Nephron (organoid): ENCODE measurements at regions not wholly inside any gene's neighbourhood (a gene's known extent, or its start where the extent isn't known, plus 50 kb on each side); places are given as distances from the start of the nearest gene placed in this dataset.

Source experiments
- H3K27ac Mint-ChIP-seq, 3 experiments: 2 replicates each; pipeline ENCODE4 v1.8.0; 2020; ENCODE audit warnings: mixed read lengths in 3 of 3, mild to moderate bottlenecking in 2 of 3, moderate library complexity in 1 of 3
- H3K27me3 Mint-ChIP-seq: 2 replicates; pipeline ENCODE4 v1.8.0; 2021; ENCODE audit warnings: low read depth, mild to moderate bottlenecking, moderate library complexity, mixed read lengths
- H3K36me3 Mint-ChIP-seq: 2 replicates; pipeline ENCODE4 v1.8.0; 2020; ENCODE audit warnings: low read depth, mixed read lengths
- H3K4me1 Mint-ChIP-seq: 2 replicates; pipeline ENCODE4 v1.8.0; 2020; ENCODE audit warnings: mixed read lengths
- H3K4me3 Mint-ChIP-seq, 3 experiments: 2 replicates each; pipeline ENCODE4 v1.8.0; 2020; ENCODE audit warnings: mild to moderate bottlenecking in 3 of 3, mixed read lengths in 3 of 3, moderate library complexity in 2 of 3
- H3K9me3 Mint-ChIP-seq: 2 replicates; pipeline ENCODE4 v1.8.0; 2020; ENCODE audit warnings: mixed read lengths
- TF ChIP-seq, protein P1 (sequence below), 3 experiments: fragments of 200-600 bp; sonication (generic); IDR thresholded peaks; one replicate each; pipeline ENCODE4 v1.5.0; 2021; ENCODE audit warnings: antibody characterized with exemption in 3 of 3; ENCODE audit not compliant: unreplicated experiment in 3 of 3

GRCh38 chr3:194040516-194041273 lies 95.3 kb upstream of the HES1 start:
- Mint-ChIP-seq H3K27me3 (peaks cover 22% of the 10 kb centered on the region), H3K4me1 (peaks cover 70% of the 10 kb centered on the region), H3K4me3 (no peak overlapping the region), H3K36me3 (no peaks in the 10 kb centered on the region), H3K9me3 (no peaks in the 10 kb centered on the region), H3K27ac (no peak overlapping the region)
- TF ChIP-seq, protein P1, sequence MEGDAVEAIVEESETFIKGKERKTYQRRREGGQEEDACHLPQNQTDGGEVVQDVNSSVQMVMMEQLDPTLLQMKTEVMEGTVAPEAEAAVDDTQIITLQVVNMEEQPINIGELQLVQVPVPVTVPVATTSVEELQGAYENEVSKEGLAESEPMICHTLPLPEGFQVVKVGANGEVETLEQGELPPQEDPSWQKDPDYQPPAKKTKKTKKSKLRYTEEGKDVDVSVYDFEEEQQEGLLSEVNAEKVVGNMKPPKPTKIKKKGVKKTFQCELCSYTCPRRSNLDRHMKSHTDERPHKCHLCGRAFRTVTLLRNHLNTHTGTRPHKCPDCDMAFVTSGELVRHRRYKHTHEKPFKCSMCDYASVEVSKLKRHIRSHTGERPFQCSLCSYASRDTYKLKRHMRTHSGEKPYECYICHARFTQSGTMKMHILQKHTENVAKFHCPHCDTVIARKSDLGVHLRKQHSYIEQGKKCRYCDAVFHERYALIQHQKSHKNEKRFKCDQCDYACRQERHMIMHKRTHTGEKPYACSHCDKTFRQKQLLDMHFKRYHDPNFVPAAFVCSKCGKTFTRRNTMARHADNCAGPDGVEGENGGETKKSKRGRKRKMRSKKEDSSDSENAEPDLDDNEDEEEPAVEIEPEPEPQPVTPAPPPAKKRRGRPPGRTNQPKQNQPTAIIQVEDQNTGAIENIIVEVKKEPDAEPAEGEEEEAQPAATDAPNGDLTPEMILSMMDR (IDR thresholded peaks at IDR 0.05; ENCODE audit: unreplicated experiment in 3 of 3): no peak

GRCh38 chr3:194042927-194043326 lies 93.0 kb upstream of the HES1 start:
- H3K27ac Mint-ChIP-seq: no peak overlapping the region
- H3K27me3 Mint-ChIP-seq: peaks cover 14% of the 10 kb centered on the region
- no peaks in the 10 kb centered on the region for H3K36me3 Mint-ChIP-seq
- H3K9me3 Mint-ChIP-seq: no peaks in the 10 kb centered on the region
- TF ChIP-seq, protein P1 (IDR thresholded peaks at IDR 0.05; ENCODE audit: unreplicated experiment in 3 of 3): no peak
- H3K4me3 Mint-ChIP-seq: no peak overlapping the region
- H3K4me1 Mint-ChIP-seq: peaks cover 62% of the 10 kb centered on the region

GRCh38 chr3:194043516-194043915 lies 92.4 kb upstream of the HES1 start:
- TF ChIP-seq, protein P1 (IDR thresholded peaks at IDR 0.05; ENCODE audit: unreplicated experiment in 3 of 3): no peak
- Mint-ChIP-seq H3K4me3 (no peak overlapping the region), H3K27me3 (peaks cover 14% of the 10 kb centered on the region), H3K4me1 (peaks cover 60% of the 10 kb centered on the region), H3K36me3 (no peaks in the 10 kb centered on the region), H3K27ac (no peak overlapping the region), H3K9me3 (no peaks in the 10 kb centered on the region)

- Mint-ChIP-seq H3K27ac (no peak overlapping the region), H3K27me3 (peaks cover 14% of the 10 kb centered on the region), H3K36me3 (peaks cover 3% of the 10 kb centered on the region), H3K4me1 (peaks cover 55% of the 10 kb centered on the region), H3K9me3 (peaks cover 5% of the 10 kb centered on the region), H3K4me3 (no peak overlapping the region)
- TF ChIP-seq, protein P1 (IDR thresholded peaks at IDR 0.05; ENCODE audit: unreplicated experiment in 3 of 3): no peak
Observed at GRCh38 chr3:194045289-194045688, 90.7 kb upstream of the HES1 start.

DNA sequence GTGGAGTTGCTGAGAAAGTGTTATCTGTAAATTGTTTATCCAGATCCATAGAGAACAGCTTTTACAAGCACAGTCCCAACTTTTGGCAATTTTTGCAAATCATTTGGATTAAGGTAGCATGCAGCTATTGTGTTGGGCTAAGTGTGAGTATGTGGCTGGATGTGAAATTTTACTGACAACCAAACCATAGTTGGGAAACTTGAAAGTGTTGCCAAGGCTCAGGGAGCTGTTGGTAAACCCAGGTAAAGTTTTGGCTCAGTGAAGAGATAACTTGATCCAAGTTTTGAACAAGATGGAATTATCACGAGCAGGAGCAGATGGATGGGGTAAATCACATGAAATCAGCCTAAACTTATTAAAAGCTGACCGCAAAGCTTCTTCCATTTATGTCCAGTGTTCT lies 90.0 kb upstream of the HES1 start:
- no peak overlapping the region for H3K4me3 Mint-ChIP-seq
- H3K27ac Mint-ChIP-seq: no peak overlapping the region
- H3K4me1 Mint-ChIP-seq: peaks cover 51% of the 10 kb centered on the region
- TF ChIP-seq, protein P1 (IDR thresholded peaks at IDR 0.05; ENCODE audit: unreplicated experiment in 3 of 3): no peak
- peaks cover 11% of the 10 kb centered on the region for H3K9me3 Mint-ChIP-seq
- H3K27me3 Mint-ChIP-seq: peaks cover 14% of the 10 kb centered on the region
- peaks cover 4% of the 10 kb centered on the region for H3K36me3 Mint-ChIP-seq

DNA sequence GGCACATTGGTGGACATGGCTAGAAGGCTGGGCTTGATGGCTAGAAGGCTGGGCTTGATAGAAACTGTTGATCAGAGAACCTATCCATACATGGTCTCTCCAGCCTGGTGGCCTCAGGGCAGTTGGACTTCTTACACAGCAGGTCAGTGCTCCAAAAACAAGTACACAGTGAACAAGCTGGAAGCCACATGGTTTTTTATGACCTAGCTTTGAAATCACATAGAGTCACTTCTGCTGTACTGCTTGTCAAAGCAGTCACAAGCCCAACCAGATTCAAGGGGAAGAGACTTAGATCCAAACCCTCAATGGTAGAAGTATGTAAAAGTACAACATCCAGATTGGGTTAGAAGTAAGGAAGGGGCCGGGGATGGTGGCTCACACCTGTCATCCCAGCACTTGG lies 89.4 kb upstream of the HES1 start:
- no peak overlapping the region for H3K4me3 Mint-ChIP-seq
- no peak overlapping the region for H3K27ac Mint-ChIP-seq
- H3K36me3 Mint-ChIP-seq: peaks cover 4% of the 10 kb centered on the region
- TF ChIP-seq, protein P1 (IDR thresholded peaks at IDR 0.05; ENCODE audit: unreplicated experiment in 3 of 3): no peak
- H3K4me1 Mint-ChIP-seq: peaks cover 50% of the 10 kb centered on the region
- peaks cover 14% of the 10 kb centered on the region for H3K27me3 Mint-ChIP-seq
- peaks cover 11% of the 10 kb centered on the region for H3K9me3 Mint-ChIP-seq
